Keratinocyte (primary cell): ENCODE measurements at regions not wholly inside any gene's neighbourhood (a gene's known extent, or its start where the extent isn't known, plus 50 kb on each side); places are given as distances from the start of the nearest gene placed in this dataset.

Source experiments
- DNase-seq: peaks from one replicate; pipeline ENCODE4 v3.0.0-alpha.2; 2011; ENCODE audit warnings: low read depth, missing footprints, low spot score
- FAIRE-seq: peaks from 2 replicates; lab custom pipeline; 2011; peaks lifted over from hg19 to GRCh38; lab: Jason Lieb, UNC
- H2AFZ ChIP-seq: 2 replicates; pipeline ENCODE4 v1.6.0; 2012; ENCODE audit warnings: low read length, control low read depth, inconsistent platforms; ENCODE audit not compliant: control insufficient read depth
- H3K27ac ChIP-seq: 2 replicates; pipeline ENCODE4 v1.5.1; 2011; ENCODE audit warnings: low read length; ENCODE audit not compliant: control insufficient read depth, insufficient read depth
- H3K27me3 ChIP-seq: 3 replicates; pipeline ENCODE4 v1.6.0; 2011; ENCODE audit warnings: low read length; ENCODE audit not compliant: control insufficient read depth, insufficient read depth; ENCODE audit errors: extremely low read depth
- H3K36me3 ChIP-seq, 2 experiments: 2 replicates in 1 of 2; 3 replicates in 1 of 2; pipeline ENCODE4 v1.5.1; 2011; ENCODE audit warnings: low read length in 2 of 2, mild to moderate bottlenecking in 1 of 2; ENCODE audit not compliant: control insufficient read depth in 2 of 2, insufficient read depth in 2 of 2; ENCODE audit errors: extremely low read depth in 1 of 2
- H3K4me1 ChIP-seq: 3 replicates; pipeline ENCODE4 v1.5.1; 2011; ENCODE audit warnings: low read length; ENCODE audit not compliant: control insufficient read depth, insufficient read depth; ENCODE audit errors: extremely low read depth
- H3K4me2 ChIP-seq: 3 replicates; pipeline ENCODE4 v1.6.0; 2011; ENCODE audit warnings: low read depth, low read length; ENCODE audit not compliant: control insufficient read depth, insufficient read depth; ENCODE audit errors: extremely low read depth
- H3K4me3 ChIP-seq, 3 experiments: fragments of 200-600 bp in 1 of 3; sonication (generic) in 1 of 3; 2 replicates in 2 of 3; 3 replicates in 1 of 3; pipeline ENCODE4 v1.5.1; 2011 to 2016; ENCODE audit warnings: low read length in 3 of 3, mild to moderate bottlenecking in 3 of 3, control low read depth in 2 of 3, inconsistent platforms in 1 of 3, low read depth in 1 of 3, mixed read lengths in 1 of 3, mixed run types in 1 of 3, moderate library complexity in 1 of 3; ENCODE audit not compliant: control insufficient read depth in 2 of 3, insufficient read depth in 2 of 3; ENCODE audit errors: extremely low read depth in 1 of 3
- H3K79me2 ChIP-seq: 2 replicates; pipeline ENCODE4 v1.6.0; 2012; ENCODE audit warnings: low read length; ENCODE audit not compliant: control insufficient read depth, insufficient read depth
- H3K9ac ChIP-seq: 3 replicates; pipeline ENCODE4 v1.6.0; 2011; ENCODE audit warnings: low read length; ENCODE audit not compliant: control insufficient read depth, insufficient read depth; ENCODE audit errors: extremely low read depth
- H3K9me1 ChIP-seq: 3 replicates; pipeline ENCODE4 v1.6.0; 2011; ENCODE audit warnings: low read length; ENCODE audit not compliant: control insufficient read depth, insufficient read depth; ENCODE audit errors: extremely low read depth
- H3K9me3 ChIP-seq: 2 replicates; pipeline ENCODE4 v1.5.1; 2012; ENCODE audit warnings: low read depth, low read length; ENCODE audit not compliant: control insufficient read depth
- H4K20me1 ChIP-seq: 3 replicates; pipeline ENCODE4 v1.6.0; 2011; ENCODE audit warnings: low read length; ENCODE audit not compliant: control insufficient read depth, insufficient read depth; ENCODE audit errors: extremely low read depth
- EZH2 ChIP-seq: IDR thresholded peaks from one replicate; pipeline ENCODE4 v1.6.1; 2012; ENCODE audit warnings: inconsistent platforms, mild to moderate bottlenecking, low read length, moderate library complexity
- dilution Hi-C: fragments of 300-500 bp; cut with MboI; formaldehyde crosslinking; loops from one replicate; pipeline ENCODE4 v1.7.0; 2020; ENCODE audit warnings: low sequenced_read_pairs; ENCODE audit not compliant: extremely low pct_ligation_motif_present
- TF ChIP-seq, protein P1 (sequence below), 3 experiments: IDR thresholded peaks in 1 of 3; conservative IDR thresholded peaks in 1 of 3; optimal IDR thresholded peaks in 1 of 3; 2 replicates in 2 of 3; 3 replicates in 1 of 3; pipeline versions ENCODE3 to v1.5.1; 2011; ENCODE audit warnings: low read length in 3 of 3, mild to moderate bottlenecking in 3 of 3, moderate library complexity in 2 of 3, control low read depth in 1 of 3, inconsistent platforms in 1 of 3; ENCODE audit not compliant: insufficient read depth in 2 of 3; ENCODE audit errors: extremely low read depth in 1 of 3

GRCh38 chr12:58358369-58358768 lies 417.0 kb downstream of the ATP23 start:
- Histone ChIP-seq H4K20me1 (no peaks in the 10 kb centered on the region), H3K27me3 (no peaks in the 10 kb centered on the region), H3K9me1 (no peaks in the 10 kb centered on the region), H3K9me3 (no peaks in the 10 kb centered on the region), H3K9ac (no peak overlapping the region), H3K27ac (no peak overlapping the region), H3K4me3 (no peak overlapping the region), H2AFZ (no peak overlapping the region), H3K4me2 (no peak overlapping the region), H3K36me3 (no peaks in the 10 kb centered on the region), H3K79me2 (no peaks in the 10 kb centered on the region), H3K4me1 (no peaks in the 10 kb centered on the region)
- FAIRE-seq (no peak), DNase-seq (no peak)
- TF ChIP-seq, protein P1, sequence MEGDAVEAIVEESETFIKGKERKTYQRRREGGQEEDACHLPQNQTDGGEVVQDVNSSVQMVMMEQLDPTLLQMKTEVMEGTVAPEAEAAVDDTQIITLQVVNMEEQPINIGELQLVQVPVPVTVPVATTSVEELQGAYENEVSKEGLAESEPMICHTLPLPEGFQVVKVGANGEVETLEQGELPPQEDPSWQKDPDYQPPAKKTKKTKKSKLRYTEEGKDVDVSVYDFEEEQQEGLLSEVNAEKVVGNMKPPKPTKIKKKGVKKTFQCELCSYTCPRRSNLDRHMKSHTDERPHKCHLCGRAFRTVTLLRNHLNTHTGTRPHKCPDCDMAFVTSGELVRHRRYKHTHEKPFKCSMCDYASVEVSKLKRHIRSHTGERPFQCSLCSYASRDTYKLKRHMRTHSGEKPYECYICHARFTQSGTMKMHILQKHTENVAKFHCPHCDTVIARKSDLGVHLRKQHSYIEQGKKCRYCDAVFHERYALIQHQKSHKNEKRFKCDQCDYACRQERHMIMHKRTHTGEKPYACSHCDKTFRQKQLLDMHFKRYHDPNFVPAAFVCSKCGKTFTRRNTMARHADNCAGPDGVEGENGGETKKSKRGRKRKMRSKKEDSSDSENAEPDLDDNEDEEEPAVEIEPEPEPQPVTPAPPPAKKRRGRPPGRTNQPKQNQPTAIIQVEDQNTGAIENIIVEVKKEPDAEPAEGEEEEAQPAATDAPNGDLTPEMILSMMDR (optimal IDR thresholded peaks at IDR 0.05 in 1 of 3, IDR thresholded peaks at IDR 0.05 in 1 of 3, conservative IDR thresholded peaks at IDR 0.05 in 1 of 3; ENCODE audit: extremely low read depth in 1 of 3, insufficient read depth in 2 of 3, low read length in 3 of 3): no peak
- TF ChIP-seq EZH2: no peak
- dilution Hi-C loops: no loop called here

DNA sequence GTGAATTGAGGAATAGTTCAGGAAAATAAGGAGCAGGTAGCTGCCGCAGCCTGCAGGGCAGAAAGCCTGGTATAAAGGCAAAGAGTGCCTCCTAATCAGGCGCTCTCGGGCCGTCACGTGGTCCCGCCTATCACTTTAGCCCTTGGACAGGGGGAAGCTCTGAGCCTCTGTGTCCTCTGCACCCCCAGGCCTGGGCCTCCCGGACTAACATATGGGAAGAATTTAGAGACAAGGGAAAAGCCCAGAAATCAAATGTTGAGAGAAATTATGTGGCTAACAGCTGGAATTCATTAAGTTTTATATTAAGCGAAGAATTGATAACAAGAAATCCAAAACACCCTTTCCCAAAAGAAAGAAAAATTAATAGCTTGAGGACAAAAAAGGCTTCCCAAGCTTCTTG lies 417.7 kb downstream of the ATP23 start:
- no peak overlapping the region for H3K27ac ChIP-seq
- H3K27me3 ChIP-seq: no peaks in the 10 kb centered on the region
- H3K79me2 ChIP-seq: no peaks in the 10 kb centered on the region
- no peak overlapping the region for H2AFZ ChIP-seq
- dilution Hi-C loops: no loop called here
- peaks cover under 1% of the 10 kb centered on the region for H3K4me1 ChIP-seq
- no peaks in the 10 kb centered on the region for H3K36me3 ChIP-seq
- no peak overlapping the region for H3K4me3 ChIP-seq
- no peaks in the 10 kb centered on the region for H3K9me3 ChIP-seq
- FAIRE-seq: no peak
- no peaks in the 10 kb centered on the region for H3K9me1 ChIP-seq
- no peak for TF ChIP-seq EZH2
- TF ChIP-seq, protein P1 (optimal IDR thresholded peaks at IDR 0.05 in 1 of 3, IDR thresholded peaks at IDR 0.05 in 1 of 3, conservative IDR thresholded peaks at IDR 0.05 in 1 of 3; ENCODE audit: extremely low read depth in 1 of 3, insufficient read depth in 2 of 3, low read length in 3 of 3): no peak
- DNase-seq: no peak
- H4K20me1 ChIP-seq: no peaks in the 10 kb centered on the region
- no peak overlapping the region for H3K9ac ChIP-seq
- no peak overlapping the region for H3K4me2 ChIP-seq
